Bronchial epithelial cell (primary cell): ENCODE measurements at regions not wholly inside any gene's neighbourhood (a gene's known extent, or its start where the extent isn't known, plus 50 kb on each side); places are given as distances from the start of the nearest gene placed in this dataset.

ENCODE experiments used
- DNase-seq: peaks from one replicate; pipeline ENCODE4 v3.0.0-alpha.2; 2010; ENCODE audit warnings: low read depth
- FAIRE-seq: peaks from 2 replicates; lab custom pipeline; 2011; peaks lifted over from hg19 to GRCh38; lab: Jason Lieb, UNC
- H3K27me3 ChIP-seq: 2 replicates; pipeline ENCODE4 v1.5.1; 2011; ENCODE audit warnings: low read length; ENCODE audit not compliant: control insufficient read depth, insufficient read depth
- H3K36me3 ChIP-seq: 2 replicates; pipeline ENCODE4 v1.5.1; 2011; ENCODE audit warnings: low read length; ENCODE audit not compliant: control insufficient read depth, insufficient read depth
- H3K4me3 ChIP-seq: 2 replicates; pipeline ENCODE4 v1.5.1; 2011; ENCODE audit warnings: mild to moderate bottlenecking, low read depth, low read length, control low read depth
- CTCF ChIP-seq: IDR thresholded peaks from 2 replicates; pipeline ENCODE4 v1.5.1; 2011; ENCODE audit warnings: mild to moderate bottlenecking, moderate library complexity, low read length, control low read depth, inconsistent platforms; ENCODE audit not compliant: insufficient read depth, severe bottlenecking

- H3K36me3 ChIP-seq = no peaks in the 10 kb centered on the region
- H3K27me3 ChIP-seq = no peaks in the 10 kb centered on the region
- FAIRE-seq (no peak), DNase-seq (no peak)
- no peak overlapping the region for H3K4me3 ChIP-seq
- no peak for TF ChIP-seq CTCF
Measured at GRCh38 chr3:76061654-76062053, 276.3 kb upstream of the ZNF717 start.

DNA sequence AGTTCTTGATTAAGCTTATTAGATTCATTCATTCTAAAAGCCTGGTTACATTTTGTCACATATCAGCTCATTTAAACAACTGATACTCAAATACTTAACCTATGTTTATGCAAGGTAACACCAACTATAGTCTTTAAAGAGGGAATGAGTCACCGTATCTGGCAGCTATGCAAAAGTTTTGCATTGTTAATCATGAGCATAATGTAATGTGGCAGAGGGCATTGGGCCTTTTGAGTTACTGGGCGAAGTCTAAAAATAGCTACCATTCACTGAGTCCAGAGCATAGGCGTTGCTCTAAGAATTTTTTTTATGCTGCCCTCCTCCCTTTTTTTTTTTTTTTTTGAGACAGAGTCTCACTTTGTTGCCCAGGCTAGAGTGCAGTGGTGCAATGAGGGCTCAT is 277.7 kb upstream of the ZNF717 start:
- Histone ChIP-seq H3K36me3 (no peaks in the 10 kb centered on the region), H3K27me3 (no peaks in the 10 kb centered on the region), H3K4me3 (no peak overlapping the region)
- FAIRE-seq = no peak
- TF ChIP-seq CTCF = no peak
- peak; percentile 97 for DNase-seq

- DNase-seq = no peak
- no peak for FAIRE-seq
- no peak for TF ChIP-seq CTCF
- Histone ChIP-seq H3K4me3 (no peak overlapping the region), H3K27me3 (no peaks in the 10 kb centered on the region), H3K36me3 (no peaks in the 10 kb centered on the region)
Measured at GRCh38 chr3:76063811-76064210, 278.5 kb upstream of the ZNF717 start.

- no peak for FAIRE-seq
Measured at GRCh38 chr3:76065964-76066363, 280.6 kb upstream of the ZNF717 start.

GRCh38 chr3:76078101-76078500 is 292.8 kb upstream of the ZNF717 start:
- H3K36me3 ChIP-seq = no peaks in the 10 kb centered on the region
- FAIRE-seq = no peak
- no peak for DNase-seq
- H3K4me3 ChIP-seq = no peak overlapping the region
- TF ChIP-seq CTCF = no peak
- H3K27me3 ChIP-seq = no peaks in the 10 kb centered on the region

More at GRCh38 chr3:76065964-76066363, 280.6 kb upstream of the ZNF717 start:
- no peak for TF ChIP-seq CTCF
- Histone ChIP-seq H3K27me3 (no peaks in the 10 kb centered on the region), H3K36me3 (no peaks in the 10 kb centered on the region), H3K4me3 (no peak overlapping the region)
- DNase-seq = peak; percentile 91

- no peak for FAIRE-seq
Measured at GRCh38 chr3:76083992-76084391, 298.6 kb upstream of the ZNF717 start.

More at GRCh38 chr3:76083992-76084391, 298.6 kb upstream of the ZNF717 start:
- Histone ChIP-seq H3K36me3 (no peaks in the 10 kb centered on the region), H3K4me3 (no peak overlapping the region), H3K27me3 (no peaks in the 10 kb centered on the region)
- DNase-seq = peak; percentile 27
- TF ChIP-seq CTCF = no peak
